Activated CD8-positive, alpha-beta memory T cell treated with anti-CD3 and anti-CD28 coated beads, Interleukin-2, amount 10 ng/mL, durations not matched to agents 7 days and 5 days (primary cell): ENCODE measurements at regions not wholly inside any gene's neighbourhood (a gene's known extent, or its start where the extent isn't known, plus 50 kb on each side); places are given as distances from the start of the nearest gene placed in this dataset.
"Not testable (repeated sequence)": the region's sequence is repeated elsewhere in the genome, so short reads cannot be mapped to it uniquely, and the experiment has no call there.

Experiments
- ATAC-seq: fragments of 150-1000 bp; cut with Tn5 transposase; one replicate; pipeline ENCODE4 v1.10.0; 2021; ENCODE audit warnings: moderate library complexity
- CTCF ChIA-PET: fragments of 350-600 bp; sonication (Branson Sonifier 250); formaldehyde crosslinking; loops from one replicate; lab custom pipeline; 2021; ENCODE audit warnings: antibody characterized with exemption; lab: Charles Lee
- DNase-seq: peaks from one replicate; pipeline ENCODE4 v3.0.0-alpha.2; 2020
- H3K27ac Mint-ChIP-seq: one replicate; pipeline ENCODE4 v1.8.0; 2021; ENCODE audit warnings: mild to moderate bottlenecking, mixed read lengths
- H3K27me3 Mint-ChIP-seq: one replicate; pipeline ENCODE4 v1.8.0; 2021; ENCODE audit warnings: mixed read lengths
- H3K36me3 Mint-ChIP-seq: one replicate; pipeline ENCODE4 v1.8.0; 2021; ENCODE audit warnings: mild to moderate bottlenecking, mixed read lengths
- H3K4me1 Mint-ChIP-seq: one replicate; pipeline ENCODE4 v1.8.0; 2021; ENCODE audit warnings: mixed read lengths
- H3K4me3 Mint-ChIP-seq: one replicate; pipeline ENCODE4 v1.8.0; 2021; ENCODE audit warnings: mild to moderate bottlenecking, moderate library complexity, mixed read lengths
- H3K9me3 Mint-ChIP-seq: one replicate; pipeline ENCODE4 v1.8.0; 2022; ENCODE audit warnings: low read depth, mixed read lengths

DNA sequence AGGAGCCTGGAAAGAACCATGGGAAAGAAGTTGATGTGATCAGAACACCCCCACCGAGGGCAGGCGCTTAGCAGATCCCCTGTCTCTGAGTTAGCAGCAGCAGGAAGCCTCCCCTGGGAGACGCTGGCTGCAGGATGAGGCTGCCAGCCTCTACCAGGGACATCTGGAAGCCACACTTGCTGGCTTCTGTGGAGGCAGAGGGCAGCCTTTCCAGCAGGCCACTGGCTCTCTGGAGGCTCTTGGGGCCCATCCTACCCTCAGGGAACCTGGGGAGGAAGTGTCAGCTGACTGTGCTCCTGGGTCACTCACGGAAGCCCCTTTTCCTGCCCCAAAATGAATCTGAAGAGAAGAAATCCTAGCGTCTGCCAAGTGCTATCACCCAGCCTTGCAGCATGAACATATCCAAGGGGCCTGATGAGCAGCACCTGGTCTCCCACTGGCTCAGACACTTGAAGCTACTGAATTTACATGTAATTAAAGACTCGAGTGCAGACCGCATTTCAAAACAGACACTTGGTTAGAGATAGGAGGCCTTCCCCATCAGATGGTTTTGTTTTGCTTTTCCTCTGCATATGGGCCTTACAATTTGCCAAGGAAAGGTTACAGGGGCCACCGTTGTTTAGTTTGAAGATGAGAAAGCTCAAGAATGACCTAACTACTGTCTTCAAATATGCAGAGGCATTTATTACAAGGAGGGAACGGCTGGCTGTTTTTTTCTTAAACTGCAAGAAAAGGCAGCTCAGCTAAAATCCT, 142.1 kb downstream of the BCL2L11 start:
- DNase-seq, H3K4me3 Mint-ChIP-seq, ATAC-seq, H3K27ac Mint-ChIP-seq, H3K36me3 Mint-ChIP-seq, H3K27me3 Mint-ChIP-seq, H3K9me3 Mint-ChIP-seq, CTCF ChIA-PET, H3K4me1 Mint-ChIP-seq: not testable (repeated sequence)

GRCh38 chr2:111263380-111264017, 142.8 kb downstream of the BCL2L11 start:
- H3K27ac Mint-ChIP-seq, H3K27me3 Mint-ChIP-seq, ATAC-seq, DNase-seq, H3K9me3 Mint-ChIP-seq, H3K4me1 Mint-ChIP-seq, H3K36me3 Mint-ChIP-seq, H3K4me3 Mint-ChIP-seq, CTCF ChIA-PET: not testable (repeated sequence)

- H3K27me3 Mint-ChIP-seq, CTCF ChIA-PET, H3K4me3 Mint-ChIP-seq, H3K27ac Mint-ChIP-seq, H3K4me1 Mint-ChIP-seq, DNase-seq, H3K36me3 Mint-ChIP-seq, H3K9me3 Mint-ChIP-seq, ATAC-seq: not testable (repeated sequence)
Observed at GRCh38 chr2:111264956-111265355, 144.2 kb downstream of the BCL2L11 start.

DNA sequence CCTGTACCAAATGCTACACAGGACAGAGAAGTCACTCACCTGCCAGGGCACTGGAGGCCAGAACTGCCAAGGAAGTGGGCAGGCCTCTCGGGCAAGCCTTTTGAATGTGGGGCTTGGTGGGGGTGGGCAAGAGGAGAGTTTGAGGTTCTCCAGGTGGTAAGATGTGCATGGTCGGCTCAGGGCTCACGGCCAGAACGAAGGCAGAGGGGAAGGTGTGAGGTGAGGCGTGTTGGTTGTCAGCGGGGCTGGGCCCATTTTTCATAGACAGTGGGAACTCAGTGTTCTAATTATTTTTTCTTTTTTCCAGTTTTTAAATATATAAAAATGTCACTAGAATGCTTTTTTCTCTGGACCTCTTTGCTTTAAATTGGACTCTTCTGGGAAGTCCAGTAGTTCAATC, 145.8 kb downstream of the BCL2L11 start:
- H3K4me3 Mint-ChIP-seq, CTCF ChIA-PET, DNase-seq, H3K36me3 Mint-ChIP-seq, H3K4me1 Mint-ChIP-seq, H3K27me3 Mint-ChIP-seq, H3K27ac Mint-ChIP-seq, H3K9me3 Mint-ChIP-seq, ATAC-seq: not testable (repeated sequence)

- ATAC-seq, H3K4me3 Mint-ChIP-seq, H3K27ac Mint-ChIP-seq, H3K9me3 Mint-ChIP-seq, H3K27me3 Mint-ChIP-seq, H3K4me1 Mint-ChIP-seq, DNase-seq, H3K36me3 Mint-ChIP-seq, CTCF ChIA-PET: not testable (repeated sequence)
Observed at GRCh38 chr2:111267038-111267437, 146.3 kb downstream of the BCL2L11 start.

- CTCF ChIA-PET, H3K27ac Mint-ChIP-seq, H3K4me3 Mint-ChIP-seq, H3K36me3 Mint-ChIP-seq, H3K27me3 Mint-ChIP-seq, H3K9me3 Mint-ChIP-seq, H3K4me1 Mint-ChIP-seq, DNase-seq, ATAC-seq: not testable (repeated sequence)
Observed at GRCh38 chr2:111269761-111270323, 149.1 kb downstream of the BCL2L11 start.

- CTCF ChIA-PET, H3K9me3 Mint-ChIP-seq, H3K36me3 Mint-ChIP-seq, H3K27ac Mint-ChIP-seq, H3K4me1 Mint-ChIP-seq, H3K27me3 Mint-ChIP-seq, H3K4me3 Mint-ChIP-seq, ATAC-seq, DNase-seq: not testable (repeated sequence)
Observed at GRCh38 chr2:111270569-111270968, 149.9 kb downstream of the BCL2L11 start.

DNA sequence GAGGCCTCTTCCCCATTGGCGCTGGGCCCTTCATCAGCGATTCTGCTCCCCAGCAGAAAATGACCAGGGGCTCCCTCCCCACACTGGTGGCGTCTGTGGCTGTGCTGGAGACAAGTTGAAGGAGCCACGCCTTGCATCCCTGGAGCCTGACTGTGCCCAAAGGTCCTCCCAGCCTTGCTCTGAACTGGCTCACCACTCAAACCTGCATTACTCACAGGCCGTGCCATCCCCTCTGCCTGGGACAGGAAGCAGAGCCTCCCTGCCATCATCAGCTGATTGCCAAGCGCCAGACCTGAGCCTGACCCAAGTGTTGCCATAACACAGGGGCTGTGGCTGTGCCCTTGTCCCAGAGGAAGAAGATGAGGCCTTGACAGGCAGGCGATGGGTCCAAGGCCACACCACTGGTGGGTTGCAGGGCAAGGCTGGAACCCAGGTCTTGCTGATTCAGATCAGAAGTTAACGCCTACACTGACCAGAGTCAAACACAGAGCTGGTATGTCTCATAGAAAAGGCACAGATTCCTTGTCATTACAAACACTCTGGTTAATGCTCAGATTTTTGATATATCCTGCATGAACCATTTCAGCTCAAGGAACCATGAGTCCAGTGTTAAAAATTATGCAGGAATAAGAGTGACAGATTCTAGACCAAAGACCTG, 151.1 kb downstream of the BCL2L11 start:
- H3K36me3 Mint-ChIP-seq, DNase-seq, H3K9me3 Mint-ChIP-seq, H3K4me3 Mint-ChIP-seq, ATAC-seq, H3K4me1 Mint-ChIP-seq, H3K27ac Mint-ChIP-seq, CTCF ChIA-PET, H3K27me3 Mint-ChIP-seq: not testable (repeated sequence)

DNA sequence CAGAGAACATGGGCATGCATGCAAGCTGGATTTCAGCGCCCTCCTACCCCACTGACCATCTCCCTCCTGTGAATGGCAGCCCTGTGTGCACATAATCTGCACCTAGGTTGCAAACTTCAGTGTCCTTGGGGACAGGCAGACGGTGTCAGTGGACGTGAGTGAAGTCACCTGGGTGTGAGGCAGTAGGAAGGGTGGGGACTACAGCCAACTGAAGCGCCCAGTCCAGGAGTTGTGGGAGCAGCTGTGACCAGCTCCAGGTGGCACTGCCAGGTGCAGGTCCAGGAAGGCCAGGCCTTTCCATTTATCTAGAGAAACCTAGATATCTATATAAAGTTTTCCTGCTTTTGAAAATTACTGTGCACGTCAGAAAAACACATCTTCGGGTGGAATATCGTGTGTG, 152.3 kb downstream of the BCL2L11 start:
- ATAC-seq, H3K4me3 Mint-ChIP-seq: not testable (repeated sequence)

DNA sequence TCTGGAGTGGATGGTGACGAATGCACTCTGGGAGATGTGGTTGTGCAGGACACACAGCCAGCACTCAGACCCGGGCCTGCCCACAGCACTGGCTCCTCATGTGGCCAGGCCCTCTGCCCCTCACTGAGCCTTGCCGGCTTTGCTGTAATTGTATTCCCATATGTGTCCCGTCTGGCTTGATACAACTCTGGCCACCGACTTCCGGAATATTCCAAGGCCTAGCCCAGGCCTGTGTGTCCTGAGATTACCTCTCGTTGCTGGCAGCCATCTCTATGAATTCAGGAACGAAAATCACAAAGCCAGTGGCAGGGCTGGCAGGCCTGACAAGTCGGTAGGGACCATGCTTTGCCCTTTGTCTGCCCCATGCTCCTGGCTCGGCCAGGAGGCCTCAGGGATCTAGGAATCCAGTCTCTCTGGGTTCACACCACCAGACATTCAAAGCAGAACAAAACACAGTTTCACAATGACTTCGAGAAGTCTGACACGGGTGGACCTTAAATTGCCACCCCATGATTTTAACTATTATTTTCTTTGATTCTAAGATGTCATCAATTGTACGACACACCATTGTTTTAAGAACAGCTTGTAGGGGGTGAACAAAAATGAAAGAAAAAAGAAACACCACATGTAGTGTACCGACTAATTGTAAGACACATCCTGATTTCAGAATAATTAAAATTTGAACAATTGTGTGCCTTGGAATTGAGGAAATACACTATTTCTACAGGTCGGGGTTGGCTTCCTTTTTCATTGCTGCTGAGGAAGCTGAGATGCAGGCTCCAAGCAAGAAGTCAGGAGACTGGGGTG, 154.5 kb downstream of the BCL2L11 start:
- H3K27me3 Mint-ChIP-seq, DNase-seq, H3K9me3 Mint-ChIP-seq, CTCF ChIA-PET, H3K4me1 Mint-ChIP-seq, H3K27ac Mint-ChIP-seq, H3K36me3 Mint-ChIP-seq, ATAC-seq, H3K4me3 Mint-ChIP-seq: not testable (repeated sequence)

More for the DNA sequence above, 152.3 kb downstream of the BCL2L11 start:
- H3K36me3 Mint-ChIP-seq, H3K27me3 Mint-ChIP-seq, H3K27ac Mint-ChIP-seq, H3K9me3 Mint-ChIP-seq, H3K4me1 Mint-ChIP-seq, CTCF ChIA-PET, DNase-seq: not testable (repeated sequence)

DNA sequence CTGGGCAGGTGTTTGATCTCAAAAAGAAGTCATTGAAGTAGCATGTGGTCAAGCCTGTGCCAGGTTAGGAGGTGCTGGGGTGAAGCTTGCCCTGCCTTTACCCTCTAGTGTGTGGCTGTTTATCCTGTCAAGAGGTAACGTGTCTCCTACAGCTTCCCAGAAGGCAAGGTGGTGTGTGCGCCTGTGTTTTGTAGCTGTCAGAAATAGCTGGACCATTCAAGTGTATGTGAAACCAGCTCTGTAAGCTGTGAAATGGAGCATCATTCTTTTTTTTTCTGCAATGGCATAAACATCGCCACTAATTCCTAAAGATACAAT, 155.1 kb downstream of the BCL2L11 start:
- DNase-seq, H3K4me3 Mint-ChIP-seq, ATAC-seq, CTCF ChIA-PET, H3K4me1 Mint-ChIP-seq, H3K27me3 Mint-ChIP-seq, H3K27ac Mint-ChIP-seq, H3K9me3 Mint-ChIP-seq, H3K36me3 Mint-ChIP-seq: not testable (repeated sequence)

GRCh38 chr2:111278133-111278532, 157.4 kb downstream of the BCL2L11 start:
- H3K27ac Mint-ChIP-seq, H3K27me3 Mint-ChIP-seq, H3K4me1 Mint-ChIP-seq, CTCF ChIA-PET, H3K36me3 Mint-ChIP-seq, ATAC-seq, H3K4me3 Mint-ChIP-seq, DNase-seq, H3K9me3 Mint-ChIP-seq: not testable (repeated sequence)

DNA sequence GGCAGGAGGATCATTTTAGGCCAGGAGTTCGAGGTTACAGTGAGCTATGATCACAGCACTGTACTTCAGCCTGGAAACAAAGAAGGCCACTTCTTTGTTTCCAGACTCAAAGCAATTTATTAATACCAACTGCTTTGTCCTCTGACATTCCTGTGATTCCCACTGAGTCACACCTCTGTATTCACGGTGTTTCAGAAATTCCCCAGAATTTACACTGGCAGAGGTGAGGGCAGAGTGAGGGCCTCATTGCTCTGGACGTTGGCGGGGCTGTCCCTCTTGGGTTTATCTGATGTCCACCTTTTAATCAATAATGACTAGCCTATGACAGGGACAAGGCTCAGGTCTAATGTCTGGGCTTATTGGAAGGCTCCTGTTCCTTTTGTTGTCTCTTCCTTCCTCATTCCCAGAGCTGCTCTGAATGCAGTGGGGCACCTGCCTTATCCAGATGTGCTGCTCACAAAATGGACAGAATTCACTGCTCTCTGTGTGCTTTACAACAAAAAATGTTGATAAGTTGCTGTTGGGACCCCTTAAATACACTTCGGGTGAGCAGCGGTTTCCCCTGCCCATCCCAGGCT, 160.1 kb downstream of the BCL2L11 start:
- H3K27ac Mint-ChIP-seq, H3K27me3 Mint-ChIP-seq, H3K36me3 Mint-ChIP-seq: not testable (repeated sequence)

More for the DNA sequence above, 160.1 kb downstream of the BCL2L11 start:
- ATAC-seq, CTCF ChIA-PET, DNase-seq, H3K4me1 Mint-ChIP-seq, H3K4me3 Mint-ChIP-seq, H3K9me3 Mint-ChIP-seq: not testable (repeated sequence)
